GM12801 (cell line): ENCODE measurements at regions not wholly inside any gene's neighbourhood (a gene's known extent, or its start where the extent isn't known, plus 50 kb on each side); places are given as distances from the start of the nearest gene placed in this dataset.

ENCODE experiments used
- CTCF ChIP-seq: IDR thresholded peaks from one replicate; pipeline ENCODE4 v1.5.1; 2011; ENCODE audit warnings: control low read depth; ENCODE audit not compliant: insufficient read length; ENCODE audit errors: extremely low read depth

DNA sequence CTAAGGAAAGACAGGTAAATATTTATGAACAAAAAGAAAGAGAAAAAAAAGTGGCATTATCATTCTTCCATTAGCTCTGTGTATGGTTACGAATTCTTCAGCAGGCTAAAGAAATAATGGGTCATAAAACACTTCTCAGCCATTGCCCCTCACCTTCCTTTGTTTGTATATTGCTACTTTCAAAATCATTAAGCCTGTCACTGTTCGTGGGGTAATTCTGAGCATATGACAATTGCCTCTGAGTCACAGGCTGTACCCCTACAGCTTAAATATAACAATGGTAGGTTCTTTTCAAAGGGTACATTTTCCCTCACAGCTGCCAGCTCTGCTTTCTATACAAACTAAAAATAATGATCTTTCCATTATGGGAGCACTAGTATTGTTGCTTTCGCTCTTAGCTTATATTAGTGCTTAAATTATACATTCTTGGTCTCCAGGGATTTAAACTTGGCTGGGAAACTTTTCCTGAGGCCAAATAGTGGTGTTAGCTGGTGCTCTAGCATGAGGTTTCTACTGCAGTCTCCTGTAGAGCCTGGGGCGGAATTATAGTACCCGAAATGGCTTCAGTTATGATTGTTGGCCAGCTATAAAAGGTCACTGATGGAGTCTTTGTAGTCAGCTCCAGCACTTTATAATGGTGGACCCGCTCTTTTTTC lies 74.7 kb upstream of the CDH11 start:
- no peak for TF ChIP-seq CTCF

DNA sequence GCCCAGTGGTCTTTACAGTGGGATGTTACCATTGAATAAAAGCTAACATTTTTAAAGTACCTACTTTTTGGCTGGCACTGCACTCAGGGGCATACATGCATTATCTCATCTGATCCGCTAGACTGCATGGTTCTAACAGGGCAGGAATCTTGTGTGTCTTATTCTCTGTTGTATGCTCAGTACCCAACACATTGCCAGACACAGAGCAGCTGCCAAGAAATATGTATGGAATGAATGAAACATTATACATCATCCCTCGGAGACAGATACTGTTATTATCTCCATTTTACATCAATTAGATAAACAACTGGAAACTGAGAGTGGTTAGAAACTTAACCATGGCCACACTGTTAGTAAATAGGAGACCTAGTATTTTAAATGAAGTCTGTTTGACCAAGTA lies 74.1 kb upstream of the CDH11 start:
- no peak for TF ChIP-seq CTCF

- no peak for TF ChIP-seq CTCF
These were observed 63.4 kb upstream of the CDH11 start for GRCh38 chr16:65185241-65185778.

DNA sequence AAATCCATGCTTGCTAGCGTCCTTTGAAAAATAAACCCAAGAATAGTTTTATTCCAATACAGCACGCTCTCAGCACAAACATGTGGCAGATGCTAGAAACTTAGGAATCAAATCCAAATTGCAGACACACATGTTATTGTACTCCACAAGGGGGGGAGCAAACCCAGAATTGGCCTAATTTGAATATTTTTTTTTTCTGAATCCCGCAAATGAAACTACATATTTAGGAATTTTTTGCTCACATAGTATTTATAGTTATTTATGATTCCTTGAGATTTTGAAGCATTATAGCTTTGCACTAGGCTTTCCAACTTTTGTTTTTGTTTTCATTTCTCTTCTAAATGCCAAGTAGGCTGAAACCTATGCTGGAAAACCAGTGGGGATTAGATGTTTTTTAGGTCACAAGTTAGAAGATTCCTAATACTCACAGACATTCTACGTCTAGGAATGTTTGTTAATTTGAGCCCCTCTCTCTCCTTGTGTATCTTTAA lies 59.3 kb upstream of the CDH11 start:
- no peak for TF ChIP-seq CTCF

GRCh38 chr16:65178151-65178550 lies 56.3 kb upstream of the CDH11 start:
- TF ChIP-seq CTCF: no peak

- no peak for TF ChIP-seq CTCF
These were observed 54.7 kb upstream of the CDH11 start for GRCh38 chr16:65176603-65177002.

DNA sequence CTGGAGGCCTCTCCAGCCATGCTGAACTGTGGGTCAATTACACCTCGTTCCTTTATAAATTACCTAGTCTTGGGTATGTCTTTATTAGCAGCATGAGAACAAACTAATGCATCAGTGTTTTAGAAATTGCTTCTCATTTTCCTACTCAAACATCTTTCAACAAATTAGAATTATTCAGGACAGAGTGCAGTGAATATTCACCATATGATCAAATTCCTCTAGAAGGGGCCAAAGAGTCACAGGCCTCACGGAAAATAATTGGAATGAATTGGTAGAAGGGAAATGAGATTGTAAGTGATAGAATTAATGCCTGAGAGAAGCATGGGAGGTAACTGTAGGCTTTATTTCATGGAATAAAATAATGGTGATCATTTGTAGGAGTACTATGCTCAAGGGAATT lies 50.5 kb upstream of the CDH11 start:
- no peak for TF ChIP-seq CTCF
